NCI-H748 (cell line): ENCODE measurements at regions not wholly inside any gene's neighbourhood (a gene's known extent, or its start where the extent isn't known, plus 50 kb on each side); places are given as distances from the start of the nearest gene placed in this dataset.
"Not testable (repeated sequence)": the region's sequence is repeated elsewhere in the genome, so short reads cannot be mapped to it uniquely, and the experiment has no call there.

Experiments
- DNase-seq: peaks from one replicate; lab custom pipeline; 2025; ENCODE audit not compliant: unreplicated experiment; lab: John Stamatoyannopoulos, UW

DNA sequence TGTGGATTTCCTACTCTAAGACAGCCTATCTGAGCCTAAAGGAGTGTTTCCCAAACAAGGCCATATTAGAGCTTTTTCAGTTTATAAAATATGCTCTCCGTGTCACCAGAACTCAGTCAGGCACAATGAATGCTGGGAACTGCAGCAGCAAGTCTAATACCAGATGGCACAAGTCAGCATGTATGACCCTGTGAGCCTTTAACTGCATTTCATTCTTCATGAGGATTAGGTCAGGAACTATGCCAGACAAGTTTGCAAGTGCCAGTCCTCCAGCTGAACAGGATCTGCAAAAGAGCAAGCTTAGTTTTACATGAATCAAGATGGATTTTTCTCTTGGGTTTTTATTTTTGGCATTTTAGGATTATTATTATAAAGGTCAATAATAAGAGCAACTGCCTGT lies 66.7 kb upstream of the SAMD5 start:
- DNase-seq, result no peak

DNA sequence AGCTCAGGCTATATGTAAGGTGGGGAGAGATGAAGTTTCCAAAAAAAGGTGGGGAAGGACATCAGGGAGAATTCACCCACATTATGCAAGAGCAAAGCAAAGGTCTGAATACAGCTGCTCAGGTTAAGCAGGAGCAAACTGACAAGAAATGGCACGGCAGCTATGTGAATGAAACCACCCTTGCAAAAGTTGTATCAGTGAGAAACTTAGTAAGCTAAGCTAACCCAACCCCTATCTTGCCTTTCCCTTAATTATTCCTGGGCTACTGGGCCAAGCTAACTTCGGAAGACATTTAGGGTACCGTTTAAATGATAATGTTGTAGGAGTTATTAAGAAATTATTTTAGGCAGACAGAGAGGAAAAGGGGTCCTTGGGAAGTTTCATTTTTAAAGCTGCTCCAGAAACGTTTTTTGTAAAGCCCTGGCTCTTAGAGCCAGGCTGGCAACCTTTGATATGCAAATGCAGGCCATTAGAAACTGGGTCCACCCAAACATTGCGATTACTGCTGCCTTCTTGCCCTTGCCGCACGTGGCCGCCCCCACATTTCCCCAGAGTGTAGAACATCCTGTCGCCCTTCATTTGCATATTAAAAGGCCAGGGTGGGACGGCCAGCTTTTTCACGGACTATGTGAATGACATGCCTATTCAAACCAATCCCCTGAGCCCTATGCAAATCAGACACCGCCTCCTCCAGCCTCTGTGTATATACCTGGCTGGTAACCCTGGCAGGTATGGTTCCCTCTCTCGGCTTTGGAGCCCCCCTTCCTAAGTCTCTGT lies 60.5 kb upstream of the SAMD5 start:
- peak; percentile 83 for DNase-seq

GRCh38 chr6:147448775-147449174 lies 59.7 kb upstream of the SAMD5 start:
- no peak for DNase-seq

DNA sequence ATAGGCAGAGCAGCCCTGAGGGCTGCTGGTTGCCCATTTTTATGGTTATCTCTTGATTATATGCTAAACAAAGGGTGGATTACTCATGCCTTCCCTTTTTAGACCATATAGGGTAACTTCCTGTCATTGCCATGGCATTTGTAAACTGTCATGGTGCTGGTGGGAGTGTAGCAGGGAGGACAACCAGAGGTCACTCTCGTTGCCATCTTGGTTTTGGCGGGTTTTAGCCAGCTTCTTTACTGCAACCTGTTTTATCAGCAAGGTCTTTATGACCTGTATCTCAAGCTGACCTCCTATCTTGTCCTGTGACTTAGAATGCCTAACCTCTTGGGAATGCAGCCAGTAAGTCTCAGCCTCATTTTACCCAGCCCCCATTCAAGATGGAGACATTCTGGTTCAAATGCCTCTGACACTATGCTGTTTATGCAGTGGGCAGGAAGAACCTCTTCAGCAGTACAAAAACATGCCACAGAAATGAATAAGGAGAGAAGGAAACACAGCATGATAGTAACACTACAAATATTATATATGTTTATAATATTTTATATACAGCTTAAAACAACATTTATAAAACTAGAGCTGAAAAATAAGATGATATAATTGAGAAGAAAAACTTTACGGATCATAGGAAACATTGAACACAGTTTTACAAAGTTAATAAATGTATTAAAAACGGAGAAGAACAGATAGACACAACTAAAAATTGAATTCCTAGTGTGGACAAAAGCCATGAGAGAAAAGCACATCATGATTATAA lies 58.9 kb upstream of the SAMD5 start:
- no peak for DNase-seq

GRCh38 chr6:147453361-147453760 lies 55.1 kb upstream of the SAMD5 start:
- DNase-seq, result no peak

DNA sequence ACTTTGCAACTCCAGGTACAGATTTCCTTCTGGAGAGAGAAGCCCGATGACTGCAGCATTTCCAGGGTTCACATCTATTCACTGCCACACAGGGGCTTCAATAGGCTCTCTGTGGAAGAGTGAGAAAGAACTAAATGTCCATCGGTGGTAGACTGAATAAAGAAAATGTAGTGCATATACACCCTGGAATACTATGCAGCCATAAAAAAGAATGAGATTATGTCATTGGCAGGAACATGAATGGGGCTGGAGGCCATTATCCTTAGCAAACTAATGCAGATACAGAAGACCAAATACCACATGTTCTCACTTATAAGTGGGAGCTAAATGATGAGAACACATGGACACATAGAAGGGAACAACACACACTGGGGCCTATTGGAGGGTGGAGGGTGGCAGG lies 53.6 kb upstream of the SAMD5 start:
- not testable (repeated sequence) for DNase-seq
